B cell (primary cell): ENCODE measurements at regions not wholly inside any gene's neighbourhood (a gene's known extent, or its start where the extent isn't known, plus 50 kb on each side); places are given as distances from the start of the nearest gene placed in this dataset.

Experiments
- CTCF ChIP-seq: fragments of 200-600 bp; IDR thresholded peaks from one replicate; pipeline ENCODE4 v1.8.0; 2022; ENCODE audit warnings: antibody characterized with exemption, mild to moderate bottlenecking
- EZH2 ChIP-seq: IDR thresholded peaks from 2 replicates; pipeline ENCODE4 v1.6.1; 2012; ENCODE audit warnings: borderline replicate concordance, low read depth, mild to moderate bottlenecking, moderate library complexity, low read length; ENCODE audit not compliant: insufficient read depth, poor library complexity, severe bottlenecking

GRCh38 chr16:72287649-72288048 lies 115.7 kb upstream of the PMFBP1 start:
- TF ChIP-seq CTCF (no peak), EZH2 (no peak)
